ENCODE measurements at regions not wholly inside any gene's neighbourhood (a gene's known extent, or its start where the extent isn't known, plus 50 kb on each side); places are given as distances from the start of the nearest gene placed in this dataset.

GRCh38 chr5:111587728-111588127 is 75.4 kb upstream of the STARD4 start:
- TF ChIP-seq JUN (CRISPR knock-in tag; IDR thresholded peaks at IDR 0.05) = no peak
- TF ChIP-seq MAFK (conservative IDR thresholded peaks at IDR 0.05 in 1 of 2, IDR thresholded peaks at IDR 0.05 in 1 of 2; ENCODE audit: low read length in 2 of 2) = no peak
- TF ChIP-seq MEF2D (CRISPR knock-in tag; IDR thresholded peaks at IDR 0.05) = no peak
- TF ChIP-seq, protein P1, sequence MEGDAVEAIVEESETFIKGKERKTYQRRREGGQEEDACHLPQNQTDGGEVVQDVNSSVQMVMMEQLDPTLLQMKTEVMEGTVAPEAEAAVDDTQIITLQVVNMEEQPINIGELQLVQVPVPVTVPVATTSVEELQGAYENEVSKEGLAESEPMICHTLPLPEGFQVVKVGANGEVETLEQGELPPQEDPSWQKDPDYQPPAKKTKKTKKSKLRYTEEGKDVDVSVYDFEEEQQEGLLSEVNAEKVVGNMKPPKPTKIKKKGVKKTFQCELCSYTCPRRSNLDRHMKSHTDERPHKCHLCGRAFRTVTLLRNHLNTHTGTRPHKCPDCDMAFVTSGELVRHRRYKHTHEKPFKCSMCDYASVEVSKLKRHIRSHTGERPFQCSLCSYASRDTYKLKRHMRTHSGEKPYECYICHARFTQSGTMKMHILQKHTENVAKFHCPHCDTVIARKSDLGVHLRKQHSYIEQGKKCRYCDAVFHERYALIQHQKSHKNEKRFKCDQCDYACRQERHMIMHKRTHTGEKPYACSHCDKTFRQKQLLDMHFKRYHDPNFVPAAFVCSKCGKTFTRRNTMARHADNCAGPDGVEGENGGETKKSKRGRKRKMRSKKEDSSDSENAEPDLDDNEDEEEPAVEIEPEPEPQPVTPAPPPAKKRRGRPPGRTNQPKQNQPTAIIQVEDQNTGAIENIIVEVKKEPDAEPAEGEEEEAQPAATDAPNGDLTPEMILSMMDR (CRISPR knock-in tag; IDR thresholded peaks at IDR 0.05) = no peak
- TF ChIP-seq, protein P2, sequence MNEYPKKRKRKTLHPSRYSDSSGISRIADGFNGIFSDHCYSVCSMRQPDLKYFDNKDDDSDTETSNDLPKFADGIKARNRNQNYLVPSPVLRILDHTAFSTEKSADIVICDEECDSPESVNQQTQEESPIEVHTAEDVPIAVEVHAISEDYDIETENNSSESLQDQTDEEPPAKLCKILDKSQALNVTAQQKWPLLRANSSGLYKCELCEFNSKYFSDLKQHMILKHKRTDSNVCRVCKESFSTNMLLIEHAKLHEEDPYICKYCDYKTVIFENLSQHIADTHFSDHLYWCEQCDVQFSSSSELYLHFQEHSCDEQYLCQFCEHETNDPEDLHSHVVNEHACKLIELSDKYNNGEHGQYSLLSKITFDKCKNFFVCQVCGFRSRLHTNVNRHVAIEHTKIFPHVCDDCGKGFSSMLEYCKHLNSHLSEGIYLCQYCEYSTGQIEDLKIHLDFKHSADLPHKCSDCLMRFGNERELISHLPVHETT (CRISPR knock-in tag; conservative IDR thresholded peaks at IDR 0.05) = no peak
- TF ChIP-seq ZNF33A (CRISPR knock-in tag; IDR thresholded peaks at IDR 0.05; ENCODE audit: borderline replicate concordance) = no peak
- no peak for TF ChIP-seq EZH2 (conservative IDR thresholded peaks at IDR 0.05; ENCODE audit: low read depth, low read length)
- TF ChIP-seq, protein P3, sequence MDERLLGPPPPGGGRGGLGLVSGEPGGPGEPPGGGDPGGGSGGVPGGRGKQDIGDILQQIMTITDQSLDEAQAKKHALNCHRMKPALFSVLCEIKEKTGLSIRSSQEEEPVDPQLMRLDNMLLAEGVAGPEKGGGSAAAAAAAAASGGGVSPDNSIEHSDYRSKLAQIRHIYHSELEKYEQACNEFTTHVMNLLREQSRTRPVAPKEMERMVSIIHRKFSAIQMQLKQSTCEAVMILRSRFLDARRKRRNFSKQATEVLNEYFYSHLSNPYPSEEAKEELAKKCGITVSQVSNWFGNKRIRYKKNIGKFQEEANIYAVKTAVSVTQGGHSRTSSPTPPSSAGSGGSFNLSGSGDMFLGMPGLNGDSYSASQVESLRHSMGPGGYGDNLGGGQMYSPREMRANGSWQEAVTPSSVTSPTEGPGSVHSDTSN (CRISPR knock-in tag; IDR thresholded peaks at IDR 0.05) = no peak
- TF ChIP-seq NR3C1 (CRISPR knock-in tag; IDR thresholded peaks at IDR 0.05) = no peak
- TF ChIP-seq MYC (CRISPR knock-in tag; IDR thresholded peaks at IDR 0.05; ENCODE audit: borderline replicate concordance) = no peak
- TF ChIP-seq, protein P4, sequence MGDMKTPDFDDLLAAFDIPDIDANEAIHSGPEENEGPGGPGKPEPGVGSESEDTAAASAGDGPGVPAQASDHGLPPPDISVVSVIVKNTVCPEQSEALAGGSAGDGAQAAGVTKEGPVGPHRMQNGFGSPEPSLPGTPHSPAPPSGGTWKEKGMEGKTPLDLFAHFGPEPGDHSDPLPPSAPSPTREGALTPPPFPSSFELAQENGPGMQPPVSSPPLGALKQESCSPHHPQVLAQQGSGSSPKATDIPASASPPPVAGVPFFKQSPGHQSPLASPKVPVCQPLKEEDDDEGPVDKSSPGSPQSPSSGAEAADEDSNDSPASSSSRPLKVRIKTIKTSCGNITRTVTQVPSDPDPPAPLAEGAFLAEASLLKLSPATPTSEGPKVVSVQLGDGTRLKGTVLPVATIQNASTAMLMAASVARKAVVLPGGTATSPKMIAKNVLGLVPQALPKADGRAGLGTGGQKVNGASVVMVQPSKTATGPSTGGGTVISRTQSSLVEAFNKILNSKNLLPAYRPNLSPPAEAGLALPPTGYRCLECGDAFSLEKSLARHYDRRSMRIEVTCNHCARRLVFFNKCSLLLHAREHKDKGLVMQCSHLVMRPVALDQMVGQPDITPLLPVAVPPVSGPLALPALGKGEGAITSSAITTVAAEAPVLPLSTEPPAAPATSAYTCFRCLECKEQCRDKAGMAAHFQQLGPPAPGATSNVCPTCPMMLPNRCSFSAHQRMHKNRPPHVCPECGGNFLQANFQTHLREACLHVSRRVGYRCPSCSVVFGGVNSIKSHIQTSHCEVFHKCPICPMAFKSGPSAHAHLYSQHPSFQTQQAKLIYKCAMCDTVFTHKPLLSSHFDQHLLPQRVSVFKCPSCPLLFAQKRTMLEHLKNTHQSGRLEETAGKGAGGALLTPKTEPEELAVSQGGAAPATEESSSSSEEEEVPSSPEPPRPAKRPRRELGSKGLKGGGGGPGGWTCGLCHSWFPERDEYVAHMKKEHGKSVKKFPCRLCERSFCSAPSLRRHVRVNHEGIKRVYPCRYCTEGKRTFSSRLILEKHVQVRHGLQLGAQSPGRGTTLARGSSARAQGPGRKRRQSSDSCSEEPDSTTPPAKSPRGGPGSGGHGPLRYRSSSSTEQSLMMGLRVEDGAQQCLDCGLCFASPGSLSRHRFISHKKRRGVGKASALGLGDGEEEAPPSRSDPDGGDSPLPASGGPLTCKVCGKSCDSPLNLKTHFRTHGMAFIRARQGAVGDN (CRISPR knock-in tag; IDR thresholded peaks at IDR 0.05) = no peak
- no peak for TF ChIP-seq NFE2L1 (CRISPR knock-in tag; IDR thresholded peaks at IDR 0.05; ENCODE audit: borderline replicate concordance)
